Dedifferentiated amniotic fluid mesenchymal stem cell (primary cell): ENCODE measurements at regions not wholly inside any gene's neighbourhood (a gene's known extent, or its start where the extent isn't known, plus 50 kb on each side); places are given as distances from the start of the nearest gene placed in this dataset.
A peak's percentile ranks its signal among the peaks of the same experiment; 100 is the strongest.

Source experiments
- DNase-seq: peaks from one replicate; pipeline ENCODE4 v3.0.0-alpha.2; 2016; ENCODE audit errors: extremely low spot score

DNA sequence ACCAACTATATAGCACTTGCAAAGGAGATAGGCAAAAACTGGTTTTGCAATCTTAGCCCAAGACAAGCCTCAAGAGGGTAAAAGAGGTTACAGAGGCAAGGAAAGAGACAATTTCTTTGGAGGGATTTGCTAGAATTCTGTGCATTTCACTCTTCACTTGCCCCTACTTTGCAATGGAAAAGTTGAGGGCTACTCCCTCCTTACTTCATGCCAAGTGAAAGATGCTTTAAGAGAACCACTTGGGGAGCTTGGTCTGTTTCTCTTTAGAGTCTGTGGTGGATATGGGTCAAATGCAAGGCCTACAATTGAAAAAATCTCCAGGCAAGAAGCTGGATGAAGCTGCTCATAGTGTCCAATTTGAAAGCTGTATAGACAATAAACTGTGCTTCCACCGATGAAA lies 167.7 kb upstream of the DIO2 start:
- DNase-seq, result no peak

DNA sequence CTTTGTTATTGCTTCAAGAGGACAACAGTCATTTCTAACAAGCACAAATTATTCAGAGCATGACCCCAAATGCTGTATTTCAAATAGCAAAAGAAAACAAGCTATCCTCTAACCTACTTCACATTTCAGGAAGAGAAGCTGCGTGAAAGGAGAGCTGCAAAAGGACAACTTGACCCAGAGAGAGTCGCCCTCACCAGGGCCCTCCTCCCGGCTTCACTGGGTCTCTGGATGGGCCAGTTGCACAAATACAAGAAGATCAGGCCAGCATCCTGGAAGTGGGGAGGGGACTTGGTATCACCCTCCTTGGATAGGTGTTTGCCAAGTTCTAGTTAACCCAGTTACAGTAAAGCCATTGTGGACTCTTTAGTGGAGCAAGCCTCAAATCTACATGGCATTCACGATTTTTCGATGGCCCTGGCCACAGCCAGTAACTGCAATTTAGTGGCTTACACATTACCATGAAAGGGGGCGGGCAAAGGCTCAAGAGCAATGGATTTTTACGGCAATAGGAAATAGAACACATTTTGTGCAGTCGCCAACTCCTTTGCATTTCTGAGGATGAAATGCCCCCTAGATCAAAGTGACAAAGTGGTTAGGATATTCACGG lies 166.9 kb upstream of the DIO2 start:
- DNase-seq, result no peak

DNA sequence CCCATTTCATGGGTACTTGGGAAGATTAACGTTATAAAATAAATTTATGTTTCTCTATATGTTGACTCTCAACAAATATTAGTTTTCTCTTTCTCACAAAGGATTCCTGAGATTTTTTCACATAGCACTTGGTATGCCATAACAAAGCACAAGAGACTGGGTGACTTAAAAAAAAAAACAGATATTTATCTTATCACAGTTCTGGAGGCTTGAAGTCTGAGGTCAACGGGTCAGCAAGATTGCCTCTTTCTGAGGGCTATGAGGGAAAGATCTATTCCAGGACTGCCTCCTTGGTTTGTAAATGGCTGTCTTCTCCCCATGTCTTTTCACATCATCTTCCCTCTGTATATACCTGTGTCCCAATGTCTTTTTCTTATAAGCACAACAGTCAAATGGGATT lies 153.5 kb upstream of the DIO2 start:
- DNase-seq, result no peak

DNA sequence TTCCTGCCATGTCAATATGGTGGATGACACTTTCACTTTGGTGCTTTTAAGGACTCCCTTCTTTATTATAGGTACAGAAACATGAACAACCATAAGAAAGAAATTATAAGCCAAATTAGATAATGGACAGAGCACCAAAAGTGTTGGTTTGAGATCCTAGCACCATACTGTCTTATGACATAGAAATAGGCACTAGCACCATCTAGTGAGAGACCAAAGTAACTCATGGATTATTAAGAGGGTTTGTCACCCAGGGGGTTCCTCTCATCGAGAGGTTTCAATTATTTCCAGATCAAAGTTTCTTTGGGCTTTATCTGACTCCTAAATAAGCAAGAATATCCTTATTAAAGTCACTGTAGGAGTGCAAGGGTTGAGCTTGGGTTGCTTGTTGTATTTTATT lies 153.0 kb upstream of the DIO2 start:
- no peak for DNase-seq

DNA sequence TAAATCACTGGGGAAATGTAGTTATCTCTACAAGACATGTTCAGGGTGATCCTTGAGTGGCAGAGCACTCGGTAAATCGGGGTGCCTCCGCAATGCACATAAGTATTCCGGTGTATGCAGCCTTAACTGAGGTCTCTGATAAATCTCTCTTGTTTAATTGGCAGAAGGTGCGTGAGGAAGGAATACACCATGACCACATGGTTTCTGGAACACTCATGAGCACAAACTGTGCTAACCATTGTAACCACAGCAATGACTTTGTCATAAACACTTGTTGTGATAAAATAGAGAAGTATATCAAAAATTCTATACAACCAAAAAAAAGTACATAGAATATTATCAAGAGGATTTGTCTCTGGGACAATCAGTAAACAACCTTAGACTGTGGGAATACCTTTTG lies 146.8 kb upstream of the DIO2 start:
- DNase-seq, result no peak

DNA sequence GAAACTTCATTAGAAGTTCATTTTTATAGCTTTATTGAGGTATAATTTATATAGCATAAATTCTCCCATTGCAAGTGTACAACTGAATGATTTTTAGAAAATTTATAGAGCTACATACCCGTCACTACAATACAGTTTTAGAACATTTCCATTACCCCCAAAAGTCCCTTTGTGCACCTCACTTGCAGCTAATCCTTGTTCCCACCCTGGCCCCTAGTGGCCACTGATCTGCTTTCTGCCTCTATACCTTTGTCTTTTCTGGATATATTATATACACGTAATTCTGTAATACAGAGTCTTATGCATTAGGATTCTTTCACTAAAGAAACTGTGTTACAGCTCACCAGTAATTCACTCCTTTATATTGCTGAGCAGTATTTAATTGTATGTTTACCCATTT lies 145.1 kb upstream of the DIO2 start:
- no peak for DNase-seq

DNA sequence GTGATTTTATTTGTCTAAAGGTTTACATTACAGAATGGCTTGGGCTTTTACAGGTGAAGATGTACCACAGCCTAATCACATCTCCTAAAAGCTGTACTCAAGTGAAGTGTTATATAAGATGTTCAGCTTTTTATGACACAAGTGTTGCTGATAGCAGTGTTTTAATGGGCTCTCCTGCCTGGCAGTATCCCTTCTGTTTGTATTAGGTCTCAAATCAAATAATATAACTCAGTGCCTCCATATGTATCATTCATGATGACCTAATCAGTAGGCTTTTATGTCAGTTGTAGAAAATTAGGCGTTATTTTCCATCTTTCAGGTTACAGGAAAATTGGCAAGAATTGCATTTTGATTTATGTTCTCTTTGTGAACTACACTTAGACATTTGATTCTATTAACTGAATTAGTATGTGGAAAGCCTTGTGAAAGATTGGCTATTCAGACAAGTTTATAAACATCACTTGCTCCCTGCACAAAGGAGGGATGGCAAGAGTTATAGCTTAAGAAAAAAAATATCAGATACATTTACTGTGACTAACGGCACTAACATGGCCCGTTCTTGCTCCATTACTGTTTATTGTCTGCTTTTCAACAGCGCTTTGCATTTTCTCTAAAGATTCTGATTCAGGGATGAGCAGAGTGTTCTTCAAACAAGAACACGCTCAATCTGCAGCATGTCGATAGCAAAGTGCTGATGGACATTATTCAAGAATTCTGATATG lies 143.7 kb upstream of the DIO2 start:
- no peak for DNase-seq

DNA sequence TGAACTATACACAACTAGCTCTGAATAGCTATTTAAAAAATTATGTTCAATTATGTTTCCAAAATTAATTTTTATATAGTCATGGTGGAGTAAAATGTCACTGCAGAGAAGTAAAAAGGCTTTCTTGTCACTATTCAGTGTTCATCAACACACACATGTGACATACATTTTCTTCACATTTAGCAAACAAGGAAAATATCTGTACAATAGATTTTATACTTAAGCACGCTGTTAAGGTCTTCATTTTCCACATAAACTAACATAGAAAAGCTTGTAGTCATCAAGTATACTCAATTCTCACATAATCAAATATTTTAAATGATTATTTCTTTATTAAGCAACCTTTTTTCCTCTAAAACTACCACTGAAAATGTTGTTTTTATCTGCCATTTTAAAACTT lies 141.2 kb upstream of the DIO2 start:
- DNase-seq, result no peak

DNA sequence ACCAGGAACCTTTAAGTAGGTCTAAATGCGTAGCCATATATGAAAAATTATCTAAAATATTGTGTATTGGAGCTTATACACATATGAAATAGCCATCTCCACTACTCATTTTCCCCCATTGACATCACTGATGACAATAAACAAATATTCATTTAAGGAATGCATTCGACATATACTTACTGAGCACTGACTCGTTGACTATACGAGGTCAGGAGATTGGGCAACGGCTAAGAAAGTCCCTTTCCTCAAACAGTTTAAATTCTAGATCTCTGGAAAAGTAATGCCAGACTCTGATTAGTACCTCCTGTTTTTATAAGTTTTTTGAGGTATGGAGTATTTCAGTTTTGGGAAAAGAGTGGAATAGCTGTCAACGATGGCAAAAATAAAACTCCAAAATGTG lies 139.4 kb upstream of the DIO2 start:
- DNase-seq, result no peak

DNA sequence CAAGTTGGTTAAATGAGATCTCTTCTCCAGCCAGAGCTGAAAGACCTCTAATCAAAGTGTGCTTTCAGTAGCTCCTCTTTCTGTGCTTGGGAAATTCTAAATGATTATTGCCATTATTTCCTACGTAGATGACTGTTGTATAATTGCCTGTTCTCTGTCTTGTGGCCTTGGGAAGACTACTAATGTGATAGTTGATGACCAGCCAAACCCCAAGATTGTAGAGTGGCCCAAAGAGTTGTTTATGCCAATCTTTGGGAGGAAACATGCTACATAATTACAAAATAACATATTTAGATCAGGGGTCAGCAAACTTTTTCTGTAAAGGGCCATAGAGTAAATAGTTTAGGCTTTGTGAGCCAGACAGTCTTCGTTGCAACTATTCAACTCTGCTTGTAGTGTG lies 135.1 kb upstream of the DIO2 start:
- no peak for DNase-seq

DNA sequence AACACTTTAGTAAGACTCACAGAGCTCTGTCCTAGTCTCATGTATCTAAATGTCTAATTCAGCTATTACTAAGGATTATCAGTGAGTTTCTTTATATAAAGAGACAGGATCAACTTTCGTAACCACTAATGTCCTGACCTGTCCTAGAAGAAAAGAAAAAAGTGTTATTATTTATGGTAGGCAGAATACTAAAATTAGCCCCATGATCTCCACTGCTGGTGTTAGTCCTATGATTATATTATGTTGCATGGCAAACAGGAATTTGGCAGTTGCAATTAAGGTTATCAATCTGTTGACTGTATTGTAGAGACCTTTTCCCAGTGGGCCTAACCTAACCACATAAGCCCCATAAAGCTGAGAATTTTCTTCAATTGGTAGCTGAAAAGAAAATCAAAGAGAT lies 132.9 kb upstream of the DIO2 start:
- no peak for DNase-seq

DNA sequence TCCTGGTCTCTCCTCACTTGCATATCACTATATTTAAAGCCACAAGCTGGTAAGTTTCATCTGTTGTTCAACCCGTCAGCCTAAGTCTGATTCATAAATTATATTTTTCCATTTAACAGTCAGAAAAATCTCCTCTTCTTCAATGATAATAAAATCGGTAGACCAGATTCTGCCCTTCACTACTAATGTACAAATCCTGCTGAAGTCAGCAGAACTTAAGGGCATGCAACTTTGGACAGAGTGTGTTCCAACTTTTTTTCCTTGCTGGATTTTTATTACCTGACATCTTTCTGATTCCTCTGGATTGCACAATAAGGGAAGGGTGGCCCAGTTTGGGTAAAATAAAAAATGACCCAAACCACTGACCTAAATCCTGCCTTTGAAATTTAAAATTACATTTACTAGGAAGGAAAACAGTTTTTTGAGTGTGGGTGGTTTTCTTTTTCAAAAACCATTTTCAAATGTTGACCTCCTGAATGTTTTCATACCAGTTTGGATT lies 125.4 kb upstream of the DIO2 start:
- DNase-seq, result peak; percentile 16

DNA sequence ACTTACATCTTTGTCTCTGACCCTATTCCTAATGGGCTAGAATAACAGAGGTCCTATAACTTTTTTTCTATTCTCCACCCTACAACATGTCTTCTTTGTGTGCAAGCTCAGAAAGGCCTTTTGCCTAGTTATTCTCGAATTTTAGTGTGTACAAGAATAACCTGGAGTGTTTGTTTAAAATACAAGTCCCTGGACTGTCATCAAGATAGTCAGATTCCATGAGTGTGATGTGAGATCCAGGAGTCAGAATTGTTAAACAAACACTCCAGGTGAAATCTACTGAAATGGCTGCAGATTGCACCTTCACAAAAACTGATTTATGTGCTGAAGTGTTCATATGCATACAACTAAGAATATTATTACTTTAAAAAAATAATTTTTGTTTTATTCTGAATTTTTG lies 114.4 kb upstream of the DIO2 start:
- no peak for DNase-seq

DNA sequence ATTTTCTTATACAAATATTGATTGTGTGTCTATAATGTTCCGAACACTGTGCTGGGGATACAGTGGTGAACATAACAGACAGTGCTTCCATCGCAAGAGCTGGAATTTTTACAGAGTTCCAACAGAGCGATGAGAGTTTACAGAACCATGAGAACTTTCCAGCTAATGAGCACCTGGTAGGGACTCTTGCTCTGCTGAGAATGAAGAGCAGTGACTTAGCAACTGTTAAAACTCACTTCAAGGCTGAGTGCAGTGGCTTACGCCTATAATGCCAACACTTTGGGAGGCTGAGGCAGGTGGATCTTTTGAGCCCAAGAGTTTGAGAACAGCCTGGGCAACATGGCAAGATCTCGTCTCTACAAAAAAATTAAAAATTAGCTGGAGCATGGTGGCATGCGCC lies 113.8 kb upstream of the DIO2 start:
- no peak for DNase-seq

DNA sequence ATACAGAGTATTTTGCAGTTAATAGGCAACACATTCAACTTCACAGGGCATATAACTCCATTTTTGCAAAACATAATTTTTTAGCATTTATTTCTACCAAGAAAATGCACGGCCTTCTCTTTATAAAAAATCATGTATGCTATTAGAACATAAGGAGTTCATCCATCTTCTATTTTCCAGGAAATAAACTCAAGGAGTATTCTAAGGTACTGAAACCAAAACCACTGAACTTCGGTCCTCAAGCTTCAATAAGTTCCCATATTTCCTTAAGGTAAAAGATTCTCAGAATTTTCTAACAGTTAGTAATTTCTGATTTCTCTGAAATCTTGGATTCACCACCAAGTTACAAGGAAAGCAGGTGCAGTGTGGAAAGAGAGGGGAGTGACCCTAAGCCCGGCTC lies 113.3 kb upstream of the DIO2 start:
- no peak for DNase-seq

DNA sequence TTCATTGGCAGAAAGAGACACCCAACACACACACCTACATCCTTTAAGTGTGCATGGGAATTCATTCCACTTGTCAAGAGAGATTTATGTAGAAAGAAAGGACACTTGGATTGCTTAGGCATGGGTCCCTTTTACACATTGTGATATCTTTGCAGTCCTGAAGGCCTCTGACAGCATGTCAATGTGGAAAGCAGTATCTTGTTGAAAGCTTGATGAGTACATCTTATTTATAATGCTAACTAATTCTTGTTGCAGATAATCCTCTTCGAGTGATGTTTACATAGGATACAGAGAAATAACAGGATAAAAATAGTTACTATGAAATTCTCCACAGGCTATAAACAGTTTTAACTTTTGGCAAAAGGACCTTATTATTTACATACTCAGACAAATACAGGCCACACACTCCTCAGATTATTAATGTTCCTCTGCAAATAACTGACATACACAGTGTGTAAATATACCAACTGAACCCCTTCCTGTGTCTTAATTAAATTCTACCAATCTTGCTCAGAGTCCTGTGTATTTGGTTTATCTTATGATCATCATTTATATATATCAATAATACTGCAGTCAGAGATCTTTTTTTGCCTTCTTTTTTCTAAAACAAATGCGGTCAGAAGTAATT lies 111.8 kb upstream of the DIO2 start:
- DNase-seq, result no peak

DNA sequence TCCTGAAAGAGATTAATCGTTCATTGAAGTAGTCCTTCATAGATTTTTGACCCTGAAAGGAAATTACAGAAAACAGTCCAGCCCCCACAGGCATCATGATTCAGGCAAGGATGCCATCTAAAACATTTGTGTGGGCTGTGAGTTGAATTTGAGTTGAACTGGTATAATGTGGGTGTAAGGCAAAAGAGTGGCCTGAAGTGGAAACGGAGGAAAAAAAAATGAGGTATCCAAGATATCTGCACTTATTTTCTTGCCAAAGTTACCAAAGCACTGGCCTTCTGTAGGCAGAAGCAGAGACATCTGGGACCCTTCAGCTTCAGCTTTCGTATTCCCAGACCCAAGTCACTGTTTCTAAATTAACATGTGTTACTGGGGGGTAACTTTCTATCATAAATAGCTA lies 105.1 kb upstream of the DIO2 start:
- DNase-seq, result peak; percentile 56

DNA sequence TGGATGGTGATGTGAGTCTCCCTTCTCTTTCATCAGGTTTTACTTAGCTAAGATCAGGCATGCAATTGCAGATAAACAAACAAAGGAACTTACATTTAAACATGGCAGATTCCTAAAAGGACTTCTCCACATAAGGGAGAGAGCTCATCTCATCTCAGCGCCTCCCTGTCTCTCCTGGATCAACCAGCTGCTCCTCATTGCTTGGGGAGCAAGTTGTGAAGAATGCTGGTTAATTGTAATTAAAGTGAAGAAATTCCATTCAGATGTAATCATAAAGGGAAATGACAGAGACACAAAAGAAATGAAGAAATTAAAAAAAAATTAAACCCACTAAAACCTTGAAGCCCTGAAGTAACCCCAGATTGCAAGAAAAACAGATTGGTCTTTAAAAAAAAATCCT lies 104.4 kb upstream of the DIO2 start:
- no peak for DNase-seq

DNA sequence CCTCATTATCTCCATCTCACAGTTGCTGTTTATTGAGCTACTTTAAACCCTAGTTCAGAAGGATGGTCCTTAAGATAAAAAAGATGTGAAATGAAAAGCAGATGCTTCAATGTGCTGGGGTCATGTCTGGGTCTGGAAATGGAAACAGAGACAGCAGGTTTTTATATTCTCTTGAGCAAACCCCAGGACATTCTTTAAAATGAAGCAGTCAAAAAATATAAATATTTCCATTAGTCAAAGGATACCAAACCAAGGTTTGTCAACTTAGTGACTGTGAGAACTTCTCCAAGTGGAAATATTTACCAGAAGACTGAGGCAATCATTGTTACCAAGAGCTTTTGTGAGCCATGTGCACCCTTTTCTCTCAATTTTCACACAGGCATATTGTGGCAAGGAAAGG lies 102.5 kb upstream of the DIO2 start:
- no peak for DNase-seq

DNA sequence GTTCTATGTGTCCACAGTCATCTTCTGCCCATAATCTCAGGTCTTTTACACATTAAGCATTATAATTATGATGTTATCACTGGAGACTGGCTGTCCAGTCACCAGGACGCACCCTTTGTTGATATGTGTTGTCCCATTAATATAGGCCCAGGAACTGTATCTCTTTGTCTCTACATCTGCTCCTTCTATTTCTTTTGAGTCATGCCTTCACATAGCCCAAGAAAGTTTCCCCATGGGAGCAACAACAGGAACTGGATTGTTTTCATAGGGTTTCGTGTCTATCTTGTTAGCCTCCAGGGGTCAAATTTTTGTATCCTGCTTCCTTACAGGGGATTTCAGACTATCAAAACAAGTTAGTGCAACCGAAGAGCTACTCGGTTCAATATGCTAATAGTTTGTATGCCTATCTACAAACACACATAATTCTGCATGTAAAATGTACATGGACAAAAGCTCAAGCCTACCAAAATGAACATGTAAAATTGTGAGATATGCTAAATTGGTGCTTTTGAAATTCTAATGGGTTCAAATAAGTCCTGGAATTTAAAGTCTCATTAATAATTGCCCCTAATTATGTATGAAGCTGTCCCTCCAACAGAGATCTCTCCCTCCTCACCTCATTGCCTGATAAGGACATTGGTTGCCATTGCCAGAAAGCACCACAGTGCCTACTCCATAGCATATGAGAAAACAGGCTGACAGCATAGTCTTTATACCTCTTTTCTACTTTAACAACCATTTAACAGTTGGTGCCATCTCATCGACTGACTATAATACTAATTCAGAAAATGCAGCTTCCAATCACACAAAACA lies 99.8 kb upstream of the DIO2 start:
- no peak for DNase-seq

DNA sequence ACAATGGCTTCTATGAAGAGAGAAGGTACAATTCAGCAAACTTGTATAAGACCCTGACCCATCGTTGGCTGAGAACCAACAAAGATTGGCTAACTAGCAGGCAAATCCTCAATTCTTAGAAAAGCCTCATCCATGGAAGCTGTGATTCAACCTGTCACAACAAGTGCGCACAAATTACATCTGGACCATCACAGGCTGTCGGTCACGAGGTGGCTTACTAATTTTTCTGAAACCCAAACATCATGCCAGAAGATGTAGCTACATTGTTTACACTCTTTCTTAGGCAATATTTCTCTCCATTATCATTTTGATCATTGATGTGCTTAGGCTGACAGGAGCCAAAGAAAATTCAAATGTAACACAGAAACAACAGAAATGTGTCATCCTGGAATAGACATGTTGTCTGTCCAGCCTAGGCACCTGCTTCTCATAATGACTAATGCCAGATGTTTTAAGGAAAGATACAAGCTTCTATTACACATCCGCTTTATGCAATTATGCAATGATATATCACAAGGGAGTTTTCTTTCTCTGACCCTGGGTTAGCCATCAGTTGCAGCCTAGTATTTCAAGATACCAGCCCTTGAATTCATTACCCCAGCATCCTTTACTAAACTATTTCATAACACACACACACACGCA lies 92.9 kb upstream of the DIO2 start:
- DNase-seq, result no peak

DNA sequence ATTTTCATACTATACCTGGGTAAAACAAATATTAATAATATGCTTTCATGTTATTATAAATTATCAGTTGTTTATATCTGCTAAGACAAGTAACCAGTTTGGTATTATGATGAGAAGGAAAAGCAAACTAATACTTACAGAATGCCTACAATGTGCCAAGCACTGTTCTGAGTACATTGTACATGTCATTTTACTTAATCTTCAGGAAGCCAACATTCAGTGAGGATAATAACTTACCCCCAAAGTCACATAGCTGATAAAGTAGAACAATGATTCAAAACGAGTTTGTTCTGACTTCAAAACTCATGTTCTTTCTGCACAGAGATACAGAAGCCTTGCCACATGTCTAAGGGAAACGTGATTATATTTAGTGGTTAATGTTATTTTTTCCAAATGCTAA lies 89.0 kb upstream of the DIO2 start:
- no peak for DNase-seq
